HK-2 (cell line): ENCODE measurements at regions not wholly inside any gene's neighbourhood (a gene's known extent, or its start where the extent isn't known, plus 50 kb on each side); places are given as distances from the start of the nearest gene placed in this dataset.
"Not testable (repeated sequence)": the region's sequence is repeated elsewhere in the genome, so short reads cannot be mapped to it uniquely, and the experiment has no call there.

Source experiments
- DNase-seq: peaks from one replicate; pipeline ENCODE4 v3.0.0-alpha.2; 2018; ENCODE audit not compliant: unreplicated experiment

DNA sequence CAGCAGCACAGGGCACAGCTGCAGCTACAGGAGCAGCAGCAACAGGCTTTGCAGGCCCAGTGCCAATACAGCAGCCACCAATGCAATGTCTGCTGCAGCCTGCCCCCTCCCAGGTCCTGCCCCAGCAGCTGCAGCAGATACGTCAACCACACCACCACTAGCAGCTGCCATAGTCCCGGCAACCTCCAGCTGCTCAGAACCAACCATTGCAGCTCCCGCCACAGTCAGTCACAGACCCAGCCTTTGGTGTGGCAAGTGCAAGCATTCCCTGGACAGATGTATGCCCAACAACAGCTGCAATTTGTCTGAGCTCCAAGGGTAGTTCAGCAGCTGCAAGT, 53.3 kb upstream of the TUBA3E start:
- no peak for DNase-seq

DNA sequence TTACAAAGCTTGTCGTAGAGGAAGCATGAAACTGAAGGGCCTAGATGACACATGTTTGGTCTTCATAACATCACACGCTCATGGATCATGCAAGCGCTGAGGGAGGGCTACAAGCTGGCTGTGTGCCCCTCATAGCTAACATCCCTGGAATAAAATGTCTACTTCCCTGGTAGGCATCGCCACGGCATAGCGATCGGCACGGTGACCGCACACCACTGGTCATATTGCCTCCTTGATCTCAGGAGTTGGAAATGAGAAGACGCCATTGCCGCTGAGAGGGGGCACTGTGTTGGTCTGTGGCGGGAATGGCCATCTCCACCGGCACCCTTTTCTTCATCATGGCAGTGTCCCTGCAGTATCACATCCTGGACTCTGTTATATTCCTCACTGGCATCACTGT, 50.1 kb upstream of the TUBA3E start:
- not testable (repeated sequence) for DNase-seq
